ENCODE measurements at regions not wholly inside any gene's neighbourhood (a gene's known extent, or its start where the extent isn't known, plus 50 kb on each side); places are given as distances from the start of the nearest gene placed in this dataset.

- no peak for TF ChIP-seq POLR2A (IDR thresholded peaks at IDR 0.05)
- TF ChIP-seq CTCF (IDR thresholded peaks at IDR 0.05) = no peak
Observed at GRCh38 chr2:150135223-150135883, 352.1 kb downstream of the RND3 start.

GRCh38 chr2:150134223-150134857 is 353.1 kb downstream of the RND3 start:
- Histone ChIP-seq H3K36me3 (no peaks in the 10 kb centered on the region), H3K27ac (no peak overlapping the region), H3K4me1 (no peaks in the 10 kb centered on the region), H3K4me3 (no peak overlapping the region), H3K27me3 (peaks cover 0 to 4% (median 0%) of the 10 kb centered on the region in 9 donors), H3K9me3 (no peaks in the 10 kb centered on the region)
- TF ChIP-seq POLR2A (IDR thresholded peaks at IDR 0.05) (no peak), CTCF (IDR thresholded peaks at IDR 0.05) (no peak)
- no peak for ATAC-seq
- intact Hi-C loops (cut with DNase I) = no loop called here
- WGBS, 4 donors = 80 to 85% (median 83%) methylated on average over 6 of the region's 6 CpGs
- DNase-seq = no peak

More at GRCh38 chr2:150135223-150135883, 352.1 kb downstream of the RND3 start:
- Histone ChIP-seq H3K4me1 (no peaks in the 10 kb centered on the region), H3K27ac (no peak overlapping the region), H3K4me3 (no peak overlapping the region), H3K36me3 (no peaks in the 10 kb centered on the region), H3K9me3 (no peaks in the 10 kb centered on the region), H3K27me3 (peaks cover 0 to 4% (median 0%) of the 10 kb centered on the region in 9 donors)
- WGBS, 4 donors = 91 to 96% (median 95%) methylated on average over 7 of the region's 7 CpGs
- intact Hi-C loops (cut with DNase I) = no loop called here
- no peak for DNase-seq
- no peak for ATAC-seq

GRCh38 chr2:150133623-150134022 is 353.8 kb downstream of the RND3 start:
- Histone ChIP-seq H3K27ac (no peak overlapping the region), H3K4me3 (no peak overlapping the region), H3K27me3 (peaks cover 0 to 4% (median 0%) of the 10 kb centered on the region in 9 donors), H3K36me3 (no peaks in the 10 kb centered on the region), H3K9me3 (no peaks in the 10 kb centered on the region), H3K4me1 (no peaks in the 10 kb centered on the region)
- no peak for TF ChIP-seq CTCF (IDR thresholded peaks at IDR 0.05)
- TF ChIP-seq POLR2A (IDR thresholded peaks at IDR 0.05) = no peak
- 65 to 78% (median 73%) methylated on average over 5 of the region's 5 CpGs for WGBS, 4 donors
- ATAC-seq (peak; percentile 42 to 78 (median 54)), DNase-seq (no peak)
- intact Hi-C loops (cut with DNase I) = no loop called here

GRCh38 chr2:150129921-150130575 is 357.4 kb downstream of the RND3 start:
- 82 to 87% (median 85%) methylated on average over 5 of the region's 5 CpGs for WGBS, 4 donors
- Histone ChIP-seq H3K4me3 (no peak overlapping the region), H3K9me3 (no peaks in the 10 kb centered on the region), H3K27ac (no peak overlapping the region), H3K27me3 (no peaks in the 10 kb centered on the region), H3K36me3 (no peaks in the 10 kb centered on the region), H3K4me1 (no peaks in the 10 kb centered on the region)
- intact Hi-C loops (cut with DNase I) = loop anchor here in 1 of 10 donors (10.0 kb wide), 1 partner anchor 355 kb away; the partner anchor contains the start of gene RND3
- DNase-seq = no peak
- ATAC-seq = no peak
- TF ChIP-seq POLR2A (IDR thresholded peaks at IDR 0.05) (no peak), CTCF (IDR thresholded peaks at IDR 0.05) (no peak)
